ENCODE measurements at regions not wholly inside any gene's neighbourhood (a gene's known extent, or its start where the extent isn't known, plus 50 kb on each side); places are given as distances from the start of the nearest gene placed in this dataset.

DNA sequence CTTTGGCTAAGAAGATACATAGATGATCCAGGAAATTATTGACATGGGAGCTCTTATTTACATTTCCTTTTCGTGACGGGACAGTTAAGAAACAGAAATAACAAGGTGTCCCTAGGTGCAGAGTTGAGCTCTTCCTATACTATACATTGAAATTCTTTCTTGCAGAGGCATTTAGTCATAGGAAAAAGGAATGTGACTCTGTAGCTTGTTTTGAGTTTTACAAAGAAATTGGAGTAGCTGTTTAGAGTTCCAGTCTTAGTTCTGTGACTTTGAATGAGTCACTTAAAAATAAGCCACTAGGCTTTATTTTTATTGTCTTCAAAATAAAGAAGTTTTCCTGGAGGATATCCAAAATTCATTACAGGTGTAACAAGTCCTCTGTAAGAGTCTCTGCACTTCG, 723.5 kb upstream of the SGO1 start:
- TF ChIP-seq, protein P1, sequence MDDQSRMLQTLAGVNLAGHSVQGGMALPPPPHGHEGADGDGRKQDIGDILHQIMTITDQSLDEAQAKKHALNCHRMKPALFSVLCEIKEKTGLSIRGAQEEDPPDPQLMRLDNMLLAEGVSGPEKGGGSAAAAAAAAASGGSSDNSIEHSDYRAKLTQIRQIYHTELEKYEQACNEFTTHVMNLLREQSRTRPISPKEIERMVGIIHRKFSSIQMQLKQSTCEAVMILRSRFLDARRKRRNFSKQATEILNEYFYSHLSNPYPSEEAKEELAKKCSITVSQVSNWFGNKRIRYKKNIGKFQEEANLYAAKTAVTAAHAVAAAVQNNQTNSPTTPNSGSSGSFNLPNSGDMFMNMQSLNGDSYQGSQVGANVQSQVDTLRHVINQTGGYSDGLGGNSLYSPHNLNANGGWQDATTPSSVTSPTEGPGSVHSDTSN (IDR thresholded peaks at IDR 0.05; ENCODE audit: insufficient replicate concordance, low read depth, low read length) = no peak
- no peak for TF ChIP-seq YBX1 (IDR thresholded peaks at IDR 0.05)
- no peak for TF ChIP-seq POLR2A (IDR thresholded peaks at IDR 0.05; ENCODE audit: low read depth, low read length)
- TF ChIP-seq, protein P2, sequence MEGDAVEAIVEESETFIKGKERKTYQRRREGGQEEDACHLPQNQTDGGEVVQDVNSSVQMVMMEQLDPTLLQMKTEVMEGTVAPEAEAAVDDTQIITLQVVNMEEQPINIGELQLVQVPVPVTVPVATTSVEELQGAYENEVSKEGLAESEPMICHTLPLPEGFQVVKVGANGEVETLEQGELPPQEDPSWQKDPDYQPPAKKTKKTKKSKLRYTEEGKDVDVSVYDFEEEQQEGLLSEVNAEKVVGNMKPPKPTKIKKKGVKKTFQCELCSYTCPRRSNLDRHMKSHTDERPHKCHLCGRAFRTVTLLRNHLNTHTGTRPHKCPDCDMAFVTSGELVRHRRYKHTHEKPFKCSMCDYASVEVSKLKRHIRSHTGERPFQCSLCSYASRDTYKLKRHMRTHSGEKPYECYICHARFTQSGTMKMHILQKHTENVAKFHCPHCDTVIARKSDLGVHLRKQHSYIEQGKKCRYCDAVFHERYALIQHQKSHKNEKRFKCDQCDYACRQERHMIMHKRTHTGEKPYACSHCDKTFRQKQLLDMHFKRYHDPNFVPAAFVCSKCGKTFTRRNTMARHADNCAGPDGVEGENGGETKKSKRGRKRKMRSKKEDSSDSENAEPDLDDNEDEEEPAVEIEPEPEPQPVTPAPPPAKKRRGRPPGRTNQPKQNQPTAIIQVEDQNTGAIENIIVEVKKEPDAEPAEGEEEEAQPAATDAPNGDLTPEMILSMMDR (IDR thresholded peaks at IDR 0.05 in 2 of 3, conservative IDR thresholded peaks at IDR 0.05 in 1 of 3; ENCODE audit: control insufficient read depth in 2 of 3, extremely low read depth in 1 of 3, insufficient read depth in 1 of 3, low read depth in 3 of 3, low read length in 3 of 3) = no peak
- no peak for TF ChIP-seq TAF1 (IDR thresholded peaks at IDR 0.05; ENCODE audit: borderline replicate concordance, low read depth, low read length)
- TF ChIP-seq CBX3 (IDR thresholded peaks at IDR 0.05; ENCODE audit: borderline replicate concordance, low read depth) = no peak
- TF ChIP-seq, protein P3, sequence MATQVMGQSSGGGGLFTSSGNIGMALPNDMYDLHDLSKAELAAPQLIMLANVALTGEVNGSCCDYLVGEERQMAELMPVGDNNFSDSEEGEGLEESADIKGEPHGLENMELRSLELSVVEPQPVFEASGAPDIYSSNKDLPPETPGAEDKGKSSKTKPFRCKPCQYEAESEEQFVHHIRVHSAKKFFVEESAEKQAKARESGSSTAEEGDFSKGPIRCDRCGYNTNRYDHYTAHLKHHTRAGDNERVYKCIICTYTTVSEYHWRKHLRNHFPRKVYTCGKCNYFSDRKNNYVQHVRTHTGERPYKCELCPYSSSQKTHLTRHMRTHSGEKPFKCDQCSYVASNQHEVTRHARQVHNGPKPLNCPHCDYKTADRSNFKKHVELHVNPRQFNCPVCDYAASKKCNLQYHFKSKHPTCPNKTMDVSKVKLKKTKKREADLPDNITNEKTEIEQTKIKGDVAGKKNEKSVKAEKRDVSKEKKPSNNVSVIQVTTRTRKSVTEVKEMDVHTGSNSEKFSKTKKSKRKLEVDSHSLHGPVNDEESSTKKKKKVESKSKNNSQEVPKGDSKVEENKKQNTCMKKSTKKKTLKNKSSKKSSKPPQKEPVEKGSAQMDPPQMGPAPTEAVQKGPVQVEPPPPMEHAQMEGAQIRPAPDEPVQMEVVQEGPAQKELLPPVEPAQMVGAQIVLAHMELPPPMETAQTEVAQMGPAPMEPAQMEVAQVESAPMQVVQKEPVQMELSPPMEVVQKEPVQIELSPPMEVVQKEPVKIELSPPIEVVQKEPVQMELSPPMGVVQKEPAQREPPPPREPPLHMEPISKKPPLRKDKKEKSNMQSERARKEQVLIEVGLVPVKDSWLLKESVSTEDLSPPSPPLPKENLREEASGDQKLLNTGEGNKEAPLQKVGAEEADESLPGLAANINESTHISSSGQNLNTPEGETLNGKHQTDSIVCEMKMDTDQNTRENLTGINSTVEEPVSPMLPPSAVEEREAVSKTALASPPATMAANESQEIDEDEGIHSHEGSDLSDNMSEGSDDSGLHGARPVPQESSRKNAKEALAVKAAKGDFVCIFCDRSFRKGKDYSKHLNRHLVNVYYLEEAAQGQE (IDR thresholded peaks at IDR 0.05; ENCODE audit: low read depth, low read length) = no peak
- TF ChIP-seq ZZZ3 (IDR thresholded peaks at IDR 0.05; ENCODE audit: control insufficient read depth, insufficient read length, low read depth) = no peak
